ENCODE measurements at regions not wholly inside any gene's neighbourhood (a gene's known extent, or its start where the extent isn't known, plus 50 kb on each side); places are given as distances from the start of the nearest gene placed in this dataset.

DNA sequence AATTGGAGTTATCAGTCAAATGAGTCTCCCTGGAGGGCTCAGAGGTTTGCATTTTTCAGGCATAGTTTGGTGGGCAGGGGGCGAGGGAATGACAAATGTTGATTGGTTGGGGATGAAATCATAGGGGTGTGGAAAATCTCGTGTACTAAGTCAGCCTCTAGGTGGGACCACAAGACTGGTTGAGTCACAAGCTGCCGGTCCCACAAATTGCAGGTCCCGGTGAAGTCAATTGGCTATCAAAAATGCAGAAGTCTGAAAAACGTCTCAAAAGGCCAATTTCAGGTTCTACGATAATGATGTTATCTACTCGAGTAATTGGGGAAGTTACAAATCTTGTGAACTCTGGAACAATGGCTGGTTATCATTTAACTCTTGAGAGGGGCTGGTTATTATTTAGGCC lies 98.8 kb upstream of the DHX15 start (continued):
- TF ChIP-seq, protein P1, sequence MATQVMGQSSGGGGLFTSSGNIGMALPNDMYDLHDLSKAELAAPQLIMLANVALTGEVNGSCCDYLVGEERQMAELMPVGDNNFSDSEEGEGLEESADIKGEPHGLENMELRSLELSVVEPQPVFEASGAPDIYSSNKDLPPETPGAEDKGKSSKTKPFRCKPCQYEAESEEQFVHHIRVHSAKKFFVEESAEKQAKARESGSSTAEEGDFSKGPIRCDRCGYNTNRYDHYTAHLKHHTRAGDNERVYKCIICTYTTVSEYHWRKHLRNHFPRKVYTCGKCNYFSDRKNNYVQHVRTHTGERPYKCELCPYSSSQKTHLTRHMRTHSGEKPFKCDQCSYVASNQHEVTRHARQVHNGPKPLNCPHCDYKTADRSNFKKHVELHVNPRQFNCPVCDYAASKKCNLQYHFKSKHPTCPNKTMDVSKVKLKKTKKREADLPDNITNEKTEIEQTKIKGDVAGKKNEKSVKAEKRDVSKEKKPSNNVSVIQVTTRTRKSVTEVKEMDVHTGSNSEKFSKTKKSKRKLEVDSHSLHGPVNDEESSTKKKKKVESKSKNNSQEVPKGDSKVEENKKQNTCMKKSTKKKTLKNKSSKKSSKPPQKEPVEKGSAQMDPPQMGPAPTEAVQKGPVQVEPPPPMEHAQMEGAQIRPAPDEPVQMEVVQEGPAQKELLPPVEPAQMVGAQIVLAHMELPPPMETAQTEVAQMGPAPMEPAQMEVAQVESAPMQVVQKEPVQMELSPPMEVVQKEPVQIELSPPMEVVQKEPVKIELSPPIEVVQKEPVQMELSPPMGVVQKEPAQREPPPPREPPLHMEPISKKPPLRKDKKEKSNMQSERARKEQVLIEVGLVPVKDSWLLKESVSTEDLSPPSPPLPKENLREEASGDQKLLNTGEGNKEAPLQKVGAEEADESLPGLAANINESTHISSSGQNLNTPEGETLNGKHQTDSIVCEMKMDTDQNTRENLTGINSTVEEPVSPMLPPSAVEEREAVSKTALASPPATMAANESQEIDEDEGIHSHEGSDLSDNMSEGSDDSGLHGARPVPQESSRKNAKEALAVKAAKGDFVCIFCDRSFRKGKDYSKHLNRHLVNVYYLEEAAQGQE (IDR thresholded peaks at IDR 0.05), result no peak
- TF ChIP-seq RFX5 (IDR thresholded peaks at IDR 0.05), result no peak
- no peak for TF ChIP-seq POLR2A (IDR thresholded peaks at IDR 0.05; ENCODE audit: low read length)
- no peak for TF ChIP-seq MAFK (IDR thresholded peaks at IDR 0.05; ENCODE audit: partially characterized antibody)

DNA sequence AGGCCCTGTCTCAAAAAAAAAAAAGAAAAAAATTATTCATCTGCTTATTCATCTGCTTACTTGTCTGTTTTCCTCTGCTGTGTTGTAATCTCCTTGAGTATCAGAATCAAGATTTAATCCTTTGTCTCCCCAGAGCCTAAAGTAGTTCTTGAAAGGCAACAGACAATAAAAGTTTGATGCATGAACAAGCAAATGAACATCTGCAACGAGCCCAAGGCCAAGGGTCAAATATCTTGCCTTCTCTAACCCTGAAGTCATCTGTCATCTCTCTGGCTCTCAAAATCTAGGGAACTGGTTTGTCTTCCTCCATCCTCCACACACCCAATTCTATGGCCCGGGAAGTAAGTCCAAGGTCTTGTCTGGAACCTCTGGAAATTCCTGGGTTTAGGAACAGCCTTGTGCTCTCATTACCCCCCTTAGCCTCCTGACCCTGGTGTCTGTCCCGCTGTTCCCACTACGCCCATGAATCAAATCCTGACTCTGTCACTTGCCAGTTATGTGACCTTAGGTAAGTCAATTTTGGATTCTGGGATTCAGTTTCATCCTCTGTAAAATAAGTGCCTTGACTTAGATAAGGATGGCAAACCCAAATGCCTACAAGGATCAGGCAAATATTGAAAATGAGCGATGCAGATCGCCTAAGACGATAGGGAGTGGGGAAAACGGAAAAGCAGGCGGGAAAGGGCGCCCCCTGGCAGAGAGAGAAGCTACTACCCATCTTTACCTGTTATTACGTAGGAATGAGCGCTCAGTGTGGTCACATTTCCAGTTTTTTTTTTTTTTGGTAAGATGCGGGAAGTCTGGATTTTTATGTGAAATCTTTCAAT lies 102.7 kb upstream of the DHX15 start:
- ATAC-seq (peak in 1 of 2 experiments; percentile 82; a peak in 3 of 6 replicates), DNase-seq (ENCODE audit: low read depth in 1 of 2, low spot score in 1 of 2) (peak; percentile 14 to 27), FAIRE-seq (no peak)
- POLR2A ChIA-PET, result no interaction called here
- H3K4me3 ChIP-seq, result no peak overlapping the region
- TF ChIP-seq KDM1A (IDR thresholded peaks at IDR 0.05; ENCODE audit: low read depth), result no peak
- TF ChIP-seq HOXB5 (CRISPR knock-in tag; IDR thresholded peaks at IDR 0.05), result no peak
- no peak for TF ChIP-seq FOXS1 (CRISPR knock-in tag; IDR thresholded peaks at IDR 0.05)
- peak; percentile 64 for TF ChIP-seq SMC3 (IDR thresholded peaks at IDR 0.05)
- TF ChIP-seq, protein P2, sequence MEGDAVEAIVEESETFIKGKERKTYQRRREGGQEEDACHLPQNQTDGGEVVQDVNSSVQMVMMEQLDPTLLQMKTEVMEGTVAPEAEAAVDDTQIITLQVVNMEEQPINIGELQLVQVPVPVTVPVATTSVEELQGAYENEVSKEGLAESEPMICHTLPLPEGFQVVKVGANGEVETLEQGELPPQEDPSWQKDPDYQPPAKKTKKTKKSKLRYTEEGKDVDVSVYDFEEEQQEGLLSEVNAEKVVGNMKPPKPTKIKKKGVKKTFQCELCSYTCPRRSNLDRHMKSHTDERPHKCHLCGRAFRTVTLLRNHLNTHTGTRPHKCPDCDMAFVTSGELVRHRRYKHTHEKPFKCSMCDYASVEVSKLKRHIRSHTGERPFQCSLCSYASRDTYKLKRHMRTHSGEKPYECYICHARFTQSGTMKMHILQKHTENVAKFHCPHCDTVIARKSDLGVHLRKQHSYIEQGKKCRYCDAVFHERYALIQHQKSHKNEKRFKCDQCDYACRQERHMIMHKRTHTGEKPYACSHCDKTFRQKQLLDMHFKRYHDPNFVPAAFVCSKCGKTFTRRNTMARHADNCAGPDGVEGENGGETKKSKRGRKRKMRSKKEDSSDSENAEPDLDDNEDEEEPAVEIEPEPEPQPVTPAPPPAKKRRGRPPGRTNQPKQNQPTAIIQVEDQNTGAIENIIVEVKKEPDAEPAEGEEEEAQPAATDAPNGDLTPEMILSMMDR (IDR thresholded peaks at IDR 0.05), result peak; percentile 49
- peak; percentile 62 to 78; a peak in 4 of 5 replicates for TF ChIP-seq RAD21 (conservative IDR thresholded peaks at IDR 0.05 in 1 of 2, IDR thresholded peaks at IDR 0.05 in 1 of 2)
- 35% methylated on average over 13 of the region's 13 CpGs for WGBS (ENCODE audit: missing lambda C conversion rate)
- H3K4me2 ChIP-seq, result no peak overlapping the region
- no peaks in the 10 kb centered on the region for H3K4me1 ChIP-seq
- CTCF ChIA-PET, result interaction anchor here (1.0 to 1.5 kb wide), 4 partner anchors 10 to 211 kb away, joined by 3 to 4 read pairs (median 3); no protein-coding TSS in a partner anchor
- H3K27ac ChIP-seq, result peak overlapping the region in 1 of 2 experiments; percentile 34; a peak in 1 of 6 replicates
- H3K9me3 ChIP-seq, result no peaks in the 10 kb centered on the region

DNA sequence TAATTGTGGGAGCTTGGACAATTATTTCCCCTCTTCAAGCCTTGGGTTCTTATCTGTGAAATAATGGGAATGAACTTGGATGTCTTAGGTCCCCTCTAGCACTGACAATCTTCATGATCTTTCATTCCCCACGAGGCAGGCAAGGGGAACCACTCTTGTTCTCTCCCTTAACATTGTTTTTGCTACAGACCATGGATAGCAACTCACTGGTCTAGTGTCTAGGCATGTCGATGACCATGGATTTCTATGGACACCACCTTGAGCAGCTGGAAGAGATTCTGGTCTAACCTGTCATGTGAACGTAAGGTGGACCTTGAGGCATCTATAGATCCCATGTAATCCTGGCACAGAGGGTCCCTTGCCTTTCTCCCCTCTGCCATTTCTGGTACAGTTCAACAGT lies 104.1 kb upstream of the DHX15 start:
- ChIA-PET CTCF (interaction anchor here (0.6 to 1.5 kb wide), 4 partner anchors 15 to 536 kb away, joined by 3 to 4 read pairs (median 3); no protein-coding TSS in a partner anchor), POLR2A (no interaction called here)
- H3K27ac ChIP-seq, result no peak overlapping the region

More for the DNA sequence above, 104.1 kb upstream of the DHX15 start:
- 28% methylated on average over 3 of the region's 3 CpGs for WGBS (ENCODE audit: missing lambda C conversion rate)
- Histone ChIP-seq H3K4me1 (no peaks in the 10 kb centered on the region), H3K4me2 (no peak overlapping the region), H3K9me3 (no peaks in the 10 kb centered on the region), H3K4me3 (no peak overlapping the region)
- DNase-seq (ENCODE audit: low read depth in 1 of 2, low spot score in 1 of 2), result no peak
- TF ChIP-seq JUN (IDR thresholded peaks at IDR 0.05), result no peak
- TF ChIP-seq MYC (IDR thresholded peaks at IDR 0.05; ENCODE audit: borderline replicate concordance, low read length), result no peak
- TF ChIP-seq FOXS1 (CRISPR knock-in tag; IDR thresholded peaks at IDR 0.05), result no peak
- TF ChIP-seq SMC3 (IDR thresholded peaks at IDR 0.05), result no peak
- no peak for TF ChIP-seq NFE2L2 (conservative IDR thresholded peaks at IDR 0.05; ENCODE audit: low read length)
- no peak for TF ChIP-seq RAD21 (conservative IDR thresholded peaks at IDR 0.05 in 1 of 2, IDR thresholded peaks at IDR 0.05 in 1 of 2)
- TF ChIP-seq MAZ (IDR thresholded peaks at IDR 0.05; ENCODE audit: borderline replicate concordance, low read depth, low read length), result no peak
- no peak for TF ChIP-seq NPAS2 (CRISPR knock-in tag; IDR thresholded peaks at IDR 0.05; ENCODE audit: borderline replicate concordance)
- TF ChIP-seq POLR2A (IDR thresholded peaks at IDR 0.05; ENCODE audit: low read length), result no peak
- TF ChIP-seq, protein P3, sequence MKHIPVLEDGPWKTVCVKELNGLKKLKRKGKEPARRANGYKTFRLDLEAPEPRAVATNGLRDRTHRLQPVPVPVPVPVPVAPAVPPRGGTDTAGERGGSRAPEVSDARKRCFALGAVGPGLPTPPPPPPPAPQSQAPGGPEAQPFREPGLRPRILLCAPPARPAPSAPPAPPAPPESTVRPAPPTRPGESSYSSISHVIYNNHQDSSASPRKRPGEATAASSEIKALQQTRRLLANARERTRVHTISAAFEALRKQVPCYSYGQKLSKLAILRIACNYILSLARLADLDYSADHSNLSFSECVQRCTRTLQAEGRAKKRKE (CRISPR knock-in tag; IDR thresholded peaks at IDR 0.05; ENCODE audit: low read depth), result no peak
- TF ChIP-seq BHLHE40 (IDR thresholded peaks at IDR 0.05; ENCODE audit: low read depth, low read length), result no peak
- no peak for FAIRE-seq
- ATAC-seq, result no peak

All from A549 (cell line).